Osteocyte (in vitro differentiated cells): ENCODE measurements at regions not wholly inside any gene's neighbourhood (a gene's known extent, or its start where the extent isn't known, plus 50 kb on each side); places are given as distances from the start of the nearest gene placed in this dataset.

Experiments used
- DNase-seq: peaks from one replicate; pipeline ENCODE4 v3.0.0; 2021; ENCODE audit warnings: mixed read lengths; ENCODE audit not compliant: unreplicated experiment; ENCODE audit errors: extremely low spot score
- H3K27ac Mint-ChIP-seq: one replicate; pipeline ENCODE4 v1.8.0; 2021; ENCODE audit warnings: mild to moderate bottlenecking, mixed read lengths; ENCODE audit not compliant: unreplicated experiment
- H3K27me3 Mint-ChIP-seq: one replicate; pipeline ENCODE4 v1.8.0; 2021; ENCODE audit warnings: mixed read lengths; ENCODE audit not compliant: unreplicated experiment
- H3K36me3 Mint-ChIP-seq: one replicate; pipeline ENCODE4 v1.8.0; 2021; ENCODE audit warnings: mixed read lengths; ENCODE audit not compliant: unreplicated experiment
- H3K4me1 Mint-ChIP-seq: one replicate; pipeline ENCODE4 v1.8.0; 2021; ENCODE audit warnings: mixed read lengths; ENCODE audit not compliant: unreplicated experiment
- H3K4me3 Mint-ChIP-seq: one replicate; pipeline ENCODE4 v1.8.0; 2021; ENCODE audit warnings: mild to moderate bottlenecking, moderate library complexity, mixed read lengths; ENCODE audit not compliant: unreplicated experiment
- H3K9me3 Mint-ChIP-seq: one replicate; pipeline ENCODE4 v1.8.0; 2021; ENCODE audit warnings: mixed read lengths; ENCODE audit not compliant: unreplicated experiment
- TF ChIP-seq, protein P1 (sequence below): fragments of 200-600 bp; sonication (generic); IDR thresholded peaks from 2 replicates; pipeline ENCODE4 v1.5.0; 2021; ENCODE audit warnings: antibody characterized with exemption, mild to moderate bottlenecking, moderate library complexity

DNA sequence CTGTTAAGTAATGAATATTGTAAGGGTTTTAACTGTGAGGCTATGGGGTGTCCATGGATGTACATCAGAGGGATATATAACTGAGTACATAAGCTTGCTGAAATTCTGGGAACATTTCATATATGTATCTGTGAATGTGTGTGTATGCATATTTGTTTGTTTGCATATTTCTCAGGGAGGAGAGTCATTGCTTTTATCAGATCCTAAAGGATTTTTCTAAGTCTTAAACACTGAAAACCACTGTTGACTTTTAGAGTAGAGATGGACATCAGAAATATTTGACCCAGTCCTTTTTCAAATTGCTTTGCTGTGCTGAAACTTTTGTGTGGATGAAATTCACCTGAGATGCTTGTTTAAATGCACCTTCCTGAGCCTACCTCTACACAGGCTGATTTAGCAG is 410.6 kb downstream of the METTL15 start:
- Mint-ChIP-seq H3K36me3 (no peaks in the 10 kb centered on the region), H3K4me1 (peaks cover 4% of the 10 kb centered on the region), H3K27ac (no peak overlapping the region), H3K4me3 (no peak overlapping the region), H3K9me3 (no peaks in the 10 kb centered on the region), H3K27me3 (no peaks in the 10 kb centered on the region)
- TF ChIP-seq, protein P1, sequence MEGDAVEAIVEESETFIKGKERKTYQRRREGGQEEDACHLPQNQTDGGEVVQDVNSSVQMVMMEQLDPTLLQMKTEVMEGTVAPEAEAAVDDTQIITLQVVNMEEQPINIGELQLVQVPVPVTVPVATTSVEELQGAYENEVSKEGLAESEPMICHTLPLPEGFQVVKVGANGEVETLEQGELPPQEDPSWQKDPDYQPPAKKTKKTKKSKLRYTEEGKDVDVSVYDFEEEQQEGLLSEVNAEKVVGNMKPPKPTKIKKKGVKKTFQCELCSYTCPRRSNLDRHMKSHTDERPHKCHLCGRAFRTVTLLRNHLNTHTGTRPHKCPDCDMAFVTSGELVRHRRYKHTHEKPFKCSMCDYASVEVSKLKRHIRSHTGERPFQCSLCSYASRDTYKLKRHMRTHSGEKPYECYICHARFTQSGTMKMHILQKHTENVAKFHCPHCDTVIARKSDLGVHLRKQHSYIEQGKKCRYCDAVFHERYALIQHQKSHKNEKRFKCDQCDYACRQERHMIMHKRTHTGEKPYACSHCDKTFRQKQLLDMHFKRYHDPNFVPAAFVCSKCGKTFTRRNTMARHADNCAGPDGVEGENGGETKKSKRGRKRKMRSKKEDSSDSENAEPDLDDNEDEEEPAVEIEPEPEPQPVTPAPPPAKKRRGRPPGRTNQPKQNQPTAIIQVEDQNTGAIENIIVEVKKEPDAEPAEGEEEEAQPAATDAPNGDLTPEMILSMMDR: no peak
- DNase-seq: no peak

DNA sequence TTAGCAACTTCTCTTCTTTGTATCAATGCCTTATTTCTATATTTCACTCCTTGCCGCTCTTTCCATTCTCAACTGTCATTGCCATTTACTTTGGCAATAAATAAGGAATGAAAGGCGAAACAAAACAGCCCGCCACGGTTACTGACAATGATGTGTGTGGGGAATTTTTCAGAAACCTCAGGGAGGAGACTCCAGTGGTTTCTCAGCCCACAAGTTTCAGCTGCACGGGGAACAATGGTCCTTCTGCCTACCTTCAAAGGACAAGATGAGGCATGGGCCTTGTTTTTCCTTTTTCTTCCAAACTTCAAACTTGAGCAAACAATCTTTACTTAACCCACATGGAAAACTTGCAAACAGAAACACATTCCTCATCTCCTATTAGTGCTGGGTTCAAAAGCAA is 409.4 kb downstream of the METTL15 start:
- peaks cover 4% of the 10 kb centered on the region for H3K4me1 Mint-ChIP-seq
- H3K9me3 Mint-ChIP-seq: no peaks in the 10 kb centered on the region
- H3K27ac Mint-ChIP-seq: no peak overlapping the region
- H3K27me3 Mint-ChIP-seq: no peaks in the 10 kb centered on the region
- H3K36me3 Mint-ChIP-seq: no peaks in the 10 kb centered on the region
- H3K4me3 Mint-ChIP-seq: no peak overlapping the region
- TF ChIP-seq, protein P1: no peak
- DNase-seq: no peak

DNA sequence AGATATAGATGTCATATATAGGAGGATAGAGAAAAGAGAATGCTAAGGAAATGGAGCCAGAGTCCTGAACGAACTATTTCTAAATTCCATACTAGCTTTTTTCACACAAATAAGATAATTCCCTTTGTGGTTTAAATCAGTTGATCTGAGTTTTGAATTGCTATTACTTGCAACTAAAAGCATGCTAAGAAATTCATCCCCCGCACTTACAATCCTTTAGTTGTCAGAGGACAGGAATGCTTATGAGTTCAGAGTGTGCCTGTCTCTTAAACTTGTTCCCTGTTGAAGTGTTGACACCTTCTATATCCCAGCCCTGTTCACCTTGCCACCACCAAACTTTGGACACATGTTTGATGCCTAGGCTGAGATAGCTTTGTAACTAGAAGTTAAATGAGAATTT is 406.2 kb downstream of the METTL15 start:
- no peak overlapping the region for H3K4me3 Mint-ChIP-seq
- H3K9me3 Mint-ChIP-seq: no peaks in the 10 kb centered on the region
- no peaks in the 10 kb centered on the region for H3K27me3 Mint-ChIP-seq
- no peaks in the 10 kb centered on the region for H3K4me1 Mint-ChIP-seq
- H3K27ac Mint-ChIP-seq: no peak overlapping the region
- no peaks in the 10 kb centered on the region for H3K36me3 Mint-ChIP-seq
- DNase-seq: no peak
- TF ChIP-seq, protein P1: no peak

DNA sequence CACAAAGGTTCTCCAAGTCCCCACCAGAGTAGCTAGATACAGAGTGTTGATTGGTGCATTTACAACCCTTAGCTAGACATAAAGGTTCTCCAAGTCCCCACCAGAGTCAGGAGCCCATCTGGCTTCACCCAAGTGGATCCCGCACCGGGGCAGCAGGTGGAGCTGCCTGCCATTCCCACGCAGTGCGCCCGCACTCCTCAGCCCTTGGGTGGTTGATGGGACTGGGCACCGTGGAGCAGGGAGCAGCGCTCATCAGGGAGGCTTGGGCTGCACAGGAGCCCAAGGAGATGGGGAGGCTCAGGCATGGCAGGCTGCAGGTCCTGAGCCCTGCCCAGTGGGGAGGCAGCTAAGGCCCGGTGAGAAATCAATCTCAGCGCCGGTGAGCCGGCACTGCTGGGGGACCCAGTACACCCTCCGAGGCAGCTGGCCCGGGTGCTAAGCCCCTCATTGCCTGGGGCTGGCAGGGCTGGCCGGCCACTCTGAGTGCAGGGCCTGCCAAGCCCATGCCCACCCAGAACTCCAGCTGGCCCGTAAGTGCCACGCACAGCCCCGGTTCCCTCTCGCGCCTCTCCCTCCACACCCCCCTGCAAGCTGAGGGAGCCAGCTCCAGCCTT is 404.1 kb downstream of the METTL15 start:
- no peak for DNase-seq
- H3K27me3 Mint-ChIP-seq: no peaks in the 10 kb centered on the region
- H3K4me3 Mint-ChIP-seq: no peak overlapping the region
- TF ChIP-seq, protein P1: no peak
- H3K9me3 Mint-ChIP-seq: no peaks in the 10 kb centered on the region
- H3K36me3 Mint-ChIP-seq: no peaks in the 10 kb centered on the region
- no peaks in the 10 kb centered on the region for H3K4me1 Mint-ChIP-seq
- no peak overlapping the region for H3K27ac Mint-ChIP-seq

DNA sequence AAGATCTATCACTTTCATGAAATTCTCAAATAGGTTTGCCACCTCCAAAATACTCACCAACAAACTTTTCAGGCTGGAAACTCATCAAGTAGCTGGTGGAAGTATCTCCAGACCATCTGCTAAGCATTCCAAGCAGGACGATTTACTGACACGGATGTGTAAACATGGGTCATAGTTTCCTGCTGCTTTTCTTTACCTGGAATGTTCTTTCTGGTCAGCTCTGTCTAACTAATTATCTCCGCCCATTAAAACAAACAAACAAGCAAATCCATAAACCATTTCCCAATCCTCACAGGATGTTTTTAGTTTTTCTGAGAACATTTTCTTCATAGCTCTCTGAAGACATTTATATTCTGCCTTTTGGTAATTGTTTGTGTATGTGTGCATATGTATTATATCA is 397.0 kb downstream of the METTL15 start:
- no peak overlapping the region for H3K4me3 Mint-ChIP-seq
- H3K4me1 Mint-ChIP-seq: no peaks in the 10 kb centered on the region
- no peaks in the 10 kb centered on the region for H3K36me3 Mint-ChIP-seq
- H3K9me3 Mint-ChIP-seq: no peaks in the 10 kb centered on the region
- no peaks in the 10 kb centered on the region for H3K27me3 Mint-ChIP-seq
- TF ChIP-seq, protein P1: no peak
- DNase-seq: no peak
- no peak overlapping the region for H3K27ac Mint-ChIP-seq
